IMR-90 (cell line): ENCODE measurements at regions not wholly inside any gene's neighbourhood (a gene's known extent, or its start where the extent isn't known, plus 50 kb on each side); places are given as distances from the start of the nearest gene placed in this dataset.

Experiments
- BHLHE40 ChIP-seq: fragments of 150-350 bp; IDR thresholded peaks from 2 replicates; pipeline ENCODE4 v1.6.1; 2016; ENCODE audit warnings: mild to moderate bottlenecking, low read depth, low read length
- MAFK ChIP-seq: IDR thresholded peaks from 2 replicates; pipeline ENCODE4 v1.6.1; 2012; ENCODE audit warnings: low read depth, low read length, improper control_type of control experiment
- MXI1 ChIP-seq: IDR thresholded peaks from 2 replicates; pipeline ENCODE4 v1.6.1; 2012; ENCODE audit warnings: low read depth, mild to moderate bottlenecking, low read length, moderate library complexity, borderline replicate concordance
- POLR2A ChIP-seq: IDR thresholded peaks from 2 replicates; pipeline ENCODE4 v1.6.1; 2012; ENCODE audit warnings: mild to moderate bottlenecking, low read depth, low read length
- RAD21 ChIP-seq: IDR thresholded peaks from 2 replicates; pipeline ENCODE4 v1.6.1; 2012; ENCODE audit warnings: low read length, improper control_type of control experiment
- RCOR1 ChIP-seq: IDR thresholded peaks from 2 replicates; pipeline ENCODE4 v1.6.1; 2012; ENCODE audit warnings: mild to moderate bottlenecking, low read length, improper control_type of control experiment; ENCODE audit not compliant: insufficient replicate concordance
- RFX5 ChIP-seq: IDR thresholded peaks from 2 replicates; pipeline ENCODE4 v1.8.0; 2012; ENCODE audit warnings: low read depth, mild to moderate bottlenecking, low read length, moderate library complexity
- SMC3 ChIP-seq: fragments of 150-350 bp; IDR thresholded peaks from 2 replicates; pipeline ENCODE4 v1.6.1; 2016; ENCODE audit warnings: low read depth, mild to moderate bottlenecking, antibody characterized with exemption, low read length, moderate library complexity
- USF2 ChIP-seq: fragments of 150-350 bp; IDR thresholded peaks from 2 replicates; pipeline ENCODE4 v1.6.1; 2017; ENCODE audit warnings: mild to moderate bottlenecking, antibody characterized with exemption, low read length, low read depth
- TF ChIP-seq, protein P1 (sequence below): conservative IDR thresholded peaks from 2 replicates; pipeline ENCODE4 v1.5.1; 2012; ENCODE audit warnings: mild to moderate bottlenecking, low read depth, low read length, improper control_type of control experiment
- TF ChIP-seq, protein P2 (sequence below): fragments of 150-350 bp; IDR thresholded peaks from 2 replicates; pipeline ENCODE4 v1.6.1; 2016; ENCODE audit warnings: low read depth, mild to moderate bottlenecking, low read length, moderate library complexity, borderline replicate concordance

DNA sequence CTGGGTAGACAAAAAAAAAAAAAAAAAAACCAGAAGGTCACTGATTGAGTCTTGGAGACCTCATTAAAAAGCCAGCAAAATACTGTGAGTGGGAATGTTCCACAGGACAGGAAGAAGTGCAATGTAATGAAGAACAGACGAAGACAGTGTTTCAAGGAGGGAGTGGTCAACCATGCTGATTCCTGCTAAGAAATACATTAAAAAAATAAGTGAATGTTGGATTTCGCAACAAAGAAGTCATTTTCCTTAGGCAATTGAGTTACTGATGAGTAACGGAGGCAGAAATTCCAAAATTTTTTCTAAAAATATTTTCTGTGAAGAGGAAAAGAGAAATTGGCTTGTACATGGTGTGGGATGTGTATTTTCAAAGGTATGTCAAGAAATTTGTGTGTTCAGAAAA is 94.3 kb upstream of the FAM47B start:
- no peak for TF ChIP-seq POLR2A
- TF ChIP-seq, protein P1, sequence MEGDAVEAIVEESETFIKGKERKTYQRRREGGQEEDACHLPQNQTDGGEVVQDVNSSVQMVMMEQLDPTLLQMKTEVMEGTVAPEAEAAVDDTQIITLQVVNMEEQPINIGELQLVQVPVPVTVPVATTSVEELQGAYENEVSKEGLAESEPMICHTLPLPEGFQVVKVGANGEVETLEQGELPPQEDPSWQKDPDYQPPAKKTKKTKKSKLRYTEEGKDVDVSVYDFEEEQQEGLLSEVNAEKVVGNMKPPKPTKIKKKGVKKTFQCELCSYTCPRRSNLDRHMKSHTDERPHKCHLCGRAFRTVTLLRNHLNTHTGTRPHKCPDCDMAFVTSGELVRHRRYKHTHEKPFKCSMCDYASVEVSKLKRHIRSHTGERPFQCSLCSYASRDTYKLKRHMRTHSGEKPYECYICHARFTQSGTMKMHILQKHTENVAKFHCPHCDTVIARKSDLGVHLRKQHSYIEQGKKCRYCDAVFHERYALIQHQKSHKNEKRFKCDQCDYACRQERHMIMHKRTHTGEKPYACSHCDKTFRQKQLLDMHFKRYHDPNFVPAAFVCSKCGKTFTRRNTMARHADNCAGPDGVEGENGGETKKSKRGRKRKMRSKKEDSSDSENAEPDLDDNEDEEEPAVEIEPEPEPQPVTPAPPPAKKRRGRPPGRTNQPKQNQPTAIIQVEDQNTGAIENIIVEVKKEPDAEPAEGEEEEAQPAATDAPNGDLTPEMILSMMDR = no peak
- no peak for TF ChIP-seq SMC3
- no peak for TF ChIP-seq MXI1
- TF ChIP-seq, protein P2, sequence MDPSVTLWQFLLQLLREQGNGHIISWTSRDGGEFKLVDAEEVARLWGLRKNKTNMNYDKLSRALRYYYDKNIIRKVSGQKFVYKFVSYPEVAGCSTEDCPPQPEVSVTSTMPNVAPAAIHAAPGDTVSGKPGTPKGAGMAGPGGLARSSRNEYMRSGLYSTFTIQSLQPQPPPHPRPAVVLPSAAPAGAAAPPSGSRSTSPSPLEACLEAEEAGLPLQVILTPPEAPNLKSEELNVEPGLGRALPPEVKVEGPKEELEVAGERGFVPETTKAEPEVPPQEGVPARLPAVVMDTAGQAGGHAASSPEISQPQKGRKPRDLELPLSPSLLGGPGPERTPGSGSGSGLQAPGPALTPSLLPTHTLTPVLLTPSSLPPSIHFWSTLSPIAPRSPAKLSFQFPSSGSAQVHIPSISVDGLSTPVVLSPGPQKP = no peak
- TF ChIP-seq BHLHE40 = no peak
- TF ChIP-seq RAD21 = no peak
- no peak for TF ChIP-seq USF2
- no peak for TF ChIP-seq RFX5
- no peak for TF ChIP-seq RCOR1
- TF ChIP-seq MAFK = no peak
